ENCODE measurements at regions not wholly inside any gene's neighbourhood (a gene's known extent, or its start where the extent isn't known, plus 50 kb on each side); places are given as distances from the start of the nearest gene placed in this dataset.

DNA sequence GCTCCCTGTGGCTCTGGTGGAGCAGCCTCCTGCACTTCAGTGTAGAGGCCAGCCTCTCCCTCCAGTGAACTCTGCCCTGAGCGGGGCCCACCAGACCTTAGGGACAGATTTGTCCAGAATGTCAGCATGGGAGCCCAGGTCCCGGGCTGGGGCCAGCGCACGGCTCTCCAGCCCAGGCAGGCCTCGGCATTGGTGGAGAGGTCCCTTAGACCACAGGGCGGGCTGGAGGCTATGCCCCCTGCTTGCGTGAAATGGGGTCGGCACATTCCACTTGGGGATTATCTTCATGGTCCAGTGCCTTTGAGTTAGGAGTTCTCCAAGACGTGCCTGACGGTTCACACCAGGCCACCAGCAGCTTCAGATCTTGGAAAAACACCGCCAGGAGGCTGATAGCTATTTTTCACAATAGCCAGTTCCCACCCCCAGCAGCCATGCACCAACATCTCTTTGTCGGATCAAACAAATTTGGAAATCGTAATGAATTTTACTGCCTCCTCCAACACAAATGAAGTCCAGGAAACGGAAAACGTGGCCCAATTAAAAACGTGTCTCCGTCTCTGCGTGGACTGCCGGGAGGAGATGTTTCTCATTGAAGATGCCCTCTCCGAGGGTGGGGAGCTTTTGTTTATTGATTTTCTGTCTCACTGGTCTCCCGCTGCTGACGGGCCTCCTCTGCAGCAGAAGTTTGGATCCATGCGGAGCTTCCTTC lies 110.0 kb upstream of the CIBAR2 start:
- WGBS, 2 donors, result 76 to 83% methylated on average over 17 to 22 of the region's 23 CpGs
- peaks cover 0 to 31% (median 15%) of the 10 kb centered on the region in 4 donors for H3K4me1 ChIP-seq
- H3K27ac ChIP-seq, result peak overlapping the region in 1 of 4 donors; percentile 7
- no peak for DNase-seq (ENCODE audit: low spot score in 2 of 2)
- no peak overlapping the region for H3K4me3 ChIP-seq
- H3K36me3 ChIP-seq, result no peaks in the 10 kb centered on the region
- H3K27me3 ChIP-seq, result no peaks in the 10 kb centered on the region
- no peaks in the 10 kb centered on the region for H3K9me3 ChIP-seq
- TF ChIP-seq, protein P1, sequence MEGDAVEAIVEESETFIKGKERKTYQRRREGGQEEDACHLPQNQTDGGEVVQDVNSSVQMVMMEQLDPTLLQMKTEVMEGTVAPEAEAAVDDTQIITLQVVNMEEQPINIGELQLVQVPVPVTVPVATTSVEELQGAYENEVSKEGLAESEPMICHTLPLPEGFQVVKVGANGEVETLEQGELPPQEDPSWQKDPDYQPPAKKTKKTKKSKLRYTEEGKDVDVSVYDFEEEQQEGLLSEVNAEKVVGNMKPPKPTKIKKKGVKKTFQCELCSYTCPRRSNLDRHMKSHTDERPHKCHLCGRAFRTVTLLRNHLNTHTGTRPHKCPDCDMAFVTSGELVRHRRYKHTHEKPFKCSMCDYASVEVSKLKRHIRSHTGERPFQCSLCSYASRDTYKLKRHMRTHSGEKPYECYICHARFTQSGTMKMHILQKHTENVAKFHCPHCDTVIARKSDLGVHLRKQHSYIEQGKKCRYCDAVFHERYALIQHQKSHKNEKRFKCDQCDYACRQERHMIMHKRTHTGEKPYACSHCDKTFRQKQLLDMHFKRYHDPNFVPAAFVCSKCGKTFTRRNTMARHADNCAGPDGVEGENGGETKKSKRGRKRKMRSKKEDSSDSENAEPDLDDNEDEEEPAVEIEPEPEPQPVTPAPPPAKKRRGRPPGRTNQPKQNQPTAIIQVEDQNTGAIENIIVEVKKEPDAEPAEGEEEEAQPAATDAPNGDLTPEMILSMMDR (IDR thresholded peaks at IDR 0.05), result no peak
- no peak for TF ChIP-seq EP300 (IDR thresholded peaks at IDR 0.05)
- TF ChIP-seq POLR2A (IDR thresholded peaks at IDR 0.05), result no peak

DNA sequence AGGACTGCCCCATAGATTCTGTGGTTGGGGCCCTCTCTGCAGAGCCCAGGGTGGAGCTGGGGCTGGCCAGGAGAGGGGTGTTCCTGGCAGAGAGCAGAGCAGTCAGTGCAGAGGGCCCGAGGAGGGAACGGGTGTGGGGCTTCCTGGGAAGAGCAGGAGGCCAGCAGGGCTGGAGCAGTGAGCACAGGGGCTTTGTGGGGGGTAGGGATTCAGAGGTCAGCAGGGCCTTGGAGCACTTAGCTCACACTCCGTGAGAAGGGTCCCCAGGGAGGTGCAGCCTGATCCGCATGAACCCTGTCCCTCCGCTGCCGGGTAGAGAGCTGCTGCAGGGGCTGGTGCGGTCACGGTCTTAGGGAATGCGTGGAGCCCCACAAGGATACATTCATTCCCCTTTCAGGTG lies 113.0 kb upstream of the CIBAR2 start:
- Histone ChIP-seq H3K27me3 (no peaks in the 10 kb centered on the region), H3K27ac (no peak overlapping the region), H3K4me1 (peaks cover 0 to 32% (median 7%) of the 10 kb centered on the region in 4 donors), H3K4me3 (no peak overlapping the region), H3K36me3 (no peaks in the 10 kb centered on the region), H3K9me3 (no peaks in the 10 kb centered on the region)
- DNase-seq (ENCODE audit: low spot score in 2 of 2), result no peak
- 80 to 81% methylated on average over 7 to 9 of the region's 9 CpGs for WGBS, 2 donors
- TF ChIP-seq POLR2A (IDR thresholded peaks at IDR 0.05) (no peak), EP300 (IDR thresholded peaks at IDR 0.05) (no peak)
- TF ChIP-seq, protein P1 (IDR thresholded peaks at IDR 0.05), result no peak

DNA sequence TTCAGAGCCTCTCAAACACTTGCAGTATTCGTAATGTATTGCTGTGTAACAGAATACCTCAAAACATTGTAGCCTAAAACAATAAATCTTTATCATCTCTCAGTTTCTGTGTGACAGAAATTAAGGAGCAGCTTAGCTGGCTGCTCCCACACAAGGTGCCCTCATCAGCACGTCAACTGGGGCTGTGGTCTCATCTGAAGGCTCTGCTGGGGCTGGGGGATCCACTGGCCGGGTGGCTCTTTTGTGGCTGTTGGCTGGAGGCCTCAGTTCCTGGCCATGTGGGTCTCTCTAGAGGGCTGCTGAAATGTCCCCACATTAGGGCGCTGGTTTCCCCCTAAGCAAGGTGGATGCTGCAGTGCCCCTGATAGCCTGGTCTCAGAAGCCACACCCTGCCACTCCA lies 113.4 kb upstream of the CIBAR2 start:
- Histone ChIP-seq H3K4me3 (no peak overlapping the region), H3K36me3 (no peaks in the 10 kb centered on the region), H3K27ac (no peak overlapping the region), H3K27me3 (no peaks in the 10 kb centered on the region), H3K4me1 (peaks cover 0 to 27% (median 4%) of the 10 kb centered on the region in 4 donors), H3K9me3 (no peaks in the 10 kb centered on the region)
- TF ChIP-seq POLR2A (IDR thresholded peaks at IDR 0.05) (no peak), EP300 (IDR thresholded peaks at IDR 0.05) (no peak)
- TF ChIP-seq, protein P1 (IDR thresholded peaks at IDR 0.05), result no peak
- no peak for DNase-seq (ENCODE audit: low spot score in 2 of 2)
- 88% methylated on average over 3 to 4 of the region's 4 CpGs for WGBS, 2 donors

DNA sequence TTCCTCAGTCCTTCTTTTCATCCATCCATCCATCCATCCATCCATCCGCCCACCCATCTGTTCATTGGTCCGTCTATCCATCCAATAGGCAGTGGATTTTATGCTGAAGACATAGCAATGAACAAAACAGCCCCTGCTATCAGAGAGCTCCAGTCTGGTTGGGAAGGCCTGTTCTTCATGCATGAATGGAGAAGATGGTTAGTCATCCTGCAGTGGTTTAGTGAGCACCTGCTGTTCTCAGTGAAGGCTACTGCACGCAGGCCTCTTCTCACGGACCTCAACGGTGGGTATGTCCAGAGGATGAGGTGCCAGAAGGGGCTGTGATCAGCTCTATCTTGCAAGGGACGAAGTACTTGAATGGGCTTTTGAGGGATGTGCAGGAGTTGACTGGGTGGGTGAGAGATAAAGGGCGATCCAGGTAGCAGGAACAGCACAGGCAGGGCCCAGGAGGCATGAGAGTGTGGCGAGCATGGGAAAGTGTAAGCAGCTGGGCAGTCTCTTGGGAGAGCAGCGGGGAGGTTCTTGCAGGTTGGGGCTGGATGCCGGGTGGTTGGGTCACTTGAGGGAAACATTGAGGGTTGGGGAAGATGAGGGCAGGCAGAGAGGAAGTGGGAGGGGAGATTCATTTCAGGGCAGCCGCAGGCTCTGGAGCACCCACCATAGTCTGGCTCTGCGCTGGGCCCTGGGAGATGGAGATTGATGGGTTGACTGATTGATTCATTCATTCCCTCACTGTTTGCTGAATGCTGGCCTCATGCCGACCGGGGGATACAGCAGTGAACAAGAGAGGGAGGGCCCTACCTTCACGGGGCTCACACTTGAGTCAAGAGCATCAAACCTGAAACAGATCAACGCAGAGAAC lies 115.0 kb upstream of the CIBAR2 start:
- peaks cover 0 to 22% (median 2%) of the 10 kb centered on the region in 4 donors for H3K4me1 ChIP-seq
- no peak overlapping the region for H3K4me3 ChIP-seq
- DNase-seq (ENCODE audit: low spot score in 2 of 2), result no peak
- TF ChIP-seq EP300 (IDR thresholded peaks at IDR 0.05) (no peak), POLR2A (IDR thresholded peaks at IDR 0.05) (no peak)
- TF ChIP-seq, protein P1 (IDR thresholded peaks at IDR 0.05), result no peak
- no peaks in the 10 kb centered on the region for H3K9me3 ChIP-seq
- WGBS, 2 donors, result 79 to 82% methylated on average over 16 of the region's 16 CpGs
- no peaks in the 10 kb centered on the region for H3K27me3 ChIP-seq
- no peak overlapping the region for H3K27ac ChIP-seq
- H3K36me3 ChIP-seq, result no peaks in the 10 kb centered on the region
